HEK293T (cell line): ENCODE measurements at regions not wholly inside any gene's neighbourhood (a gene's known extent, or its start where the extent isn't known, plus 50 kb on each side); places are given as distances from the start of the nearest gene placed in this dataset.

ENCODE experiments used
- CTCF ChIA-PET: fragments of 350-600 bp; formaldehyde crosslinking; extraction: SDS; loops from one replicate; lab custom pipeline; 2021; ENCODE audit warnings: antibody characterized with exemption, inconsistent platforms; lab: Yijun Ruan, JAX
- POLR2A ChIA-PET: fragments of 350-600 bp; formaldehyde crosslinking; extraction: SDS; loops from one replicate; lab custom pipeline; 2020; ENCODE audit warnings: antibody characterized with exemption, inconsistent platforms; lab: Yijun Ruan, JAX
- DNase-seq: peaks from one replicate; pipeline ENCODE4 v3.0.0; 2012; ENCODE audit warnings: mixed read lengths; ENCODE audit errors: extremely low spot score
- ARNT ChIP-seq: fragments of 450-650 bp; IDR thresholded peaks from 2 replicates; pipeline ENCODE4 v1.6.1; 2017; ENCODE audit warnings: mild to moderate bottlenecking
- BHLHE40 ChIP-seq: fragments of 450-650 bp; IDR thresholded peaks from 2 replicates; pipeline ENCODE4 v1.6.1; 2016; ENCODE audit warnings: mild to moderate bottlenecking, moderate library complexity, borderline replicate concordance
- CTBP1 ChIP-seq: fragments of 450-650 bp; IDR thresholded peaks from 2 replicates; pipeline ENCODE4 v1.6.1; 2016; ENCODE audit warnings: borderline replicate concordance
- ELF4 ChIP-seq: fragments of 450-650 bp; IDR thresholded peaks from 2 replicates; pipeline ENCODE4 v1.6.1; 2017; ENCODE audit warnings: antibody characterized with exemption
- FOXA1 ChIP-seq: fragments of 450-650 bp; IDR thresholded peaks from 2 replicates; pipeline ENCODE4 v1.6.1; 2016; ENCODE audit warnings: mild to moderate bottlenecking
- FOXK2 ChIP-seq: fragments of 450-650 bp; IDR thresholded peaks from 2 replicates; pipeline ENCODE4 v1.6.1; 2016; ENCODE audit warnings: mild to moderate bottlenecking
- FOXM1 ChIP-seq: fragments of 450-650 bp; IDR thresholded peaks from 2 replicates; pipeline ENCODE4 v1.6.1; 2017; ENCODE audit warnings: mild to moderate bottlenecking, borderline replicate concordance
- HDGF ChIP-seq: fragments of 450-650 bp; IDR thresholded peaks from 2 replicates; pipeline ENCODE4 v1.6.1; 2017; ENCODE audit warnings: antibody characterized with exemption, borderline replicate concordance
- L3MBTL2 ChIP-seq: fragments of 450-650 bp; conservative IDR thresholded peaks from 2 replicates; pipeline ENCODE4 v1.6.1; 2016; ENCODE audit warnings: mild to moderate bottlenecking
- LEF1 ChIP-seq: fragments of 450-650 bp; IDR thresholded peaks from 2 replicates; pipeline ENCODE4 v1.6.1; 2017; ENCODE audit warnings: mild to moderate bottlenecking, borderline replicate concordance
- NFRKB ChIP-seq: fragments of 450-650 bp; IDR thresholded peaks from 2 replicates; pipeline ENCODE4 v1.6.1; 2016; ENCODE audit warnings: mild to moderate bottlenecking, moderate library complexity
- SP1 ChIP-seq: fragments of 450-650 bp; IDR thresholded peaks from 2 replicates; pipeline ENCODE4 v1.6.1; 2017
- SUZ12 ChIP-seq: fragments of 450-650 bp; IDR thresholded peaks from 2 replicates; pipeline ENCODE4 v1.6.1; 2016; ENCODE audit warnings: mild to moderate bottlenecking
- TARDBP ChIP-seq: fragments of 450-650 bp; IDR thresholded peaks from 2 replicates; pipeline ENCODE4 v1.6.1; 2016
- ZNF384 ChIP-seq: fragments of 450-650 bp; IDR thresholded peaks from 2 replicates; pipeline ENCODE4 v1.6.1; 2016
- TF ChIP-seq, protein P1 (sequence below): fragments of 450-650 bp; IDR thresholded peaks from 2 replicates; pipeline ENCODE4 v1.6.1; 2016

DNA sequence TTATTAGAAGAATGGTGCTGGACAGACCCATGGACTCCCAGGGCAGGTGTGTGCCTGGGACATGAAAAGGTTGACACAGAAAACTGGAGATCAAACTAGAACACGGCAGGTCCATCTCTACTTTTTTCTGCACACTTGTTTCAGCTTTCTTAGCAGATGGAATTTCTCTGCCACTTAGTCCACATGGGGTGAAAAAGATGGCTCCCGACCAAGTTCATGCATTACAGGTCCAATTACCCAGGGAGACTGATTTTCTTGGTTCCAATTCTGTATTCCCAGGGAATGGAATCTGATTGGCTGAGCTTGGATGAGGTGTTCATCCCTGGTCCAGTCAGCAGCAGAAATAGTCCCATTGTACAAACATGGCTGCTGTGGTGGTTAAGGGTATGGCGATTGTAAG is 238.9 kb upstream of the SRRM4 start:
- DNase-seq = no peak
- TF ChIP-seq, protein P1, sequence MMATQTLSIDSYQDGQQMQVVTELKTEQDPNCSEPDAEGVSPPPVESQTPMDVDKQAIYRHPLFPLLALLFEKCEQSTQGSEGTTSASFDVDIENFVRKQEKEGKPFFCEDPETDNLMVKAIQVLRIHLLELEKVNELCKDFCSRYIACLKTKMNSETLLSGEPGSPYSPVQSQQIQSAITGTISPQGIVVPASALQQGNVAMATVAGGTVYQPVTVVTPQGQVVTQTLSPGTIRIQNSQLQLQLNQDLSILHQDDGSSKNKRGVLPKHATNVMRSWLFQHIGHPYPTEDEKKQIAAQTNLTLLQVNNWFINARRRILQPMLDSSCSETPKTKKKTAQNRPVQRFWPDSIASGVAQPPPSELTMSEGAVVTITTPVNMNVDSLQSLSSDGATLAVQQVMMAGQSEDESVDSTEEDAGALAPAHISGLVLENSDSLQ = no peak
- TF ChIP-seq FOXA1 (no peak), LEF1 (no peak), CTBP1 (no peak), ZNF384 (no peak), FOXM1 (no peak)
- POLR2A ChIA-PET = no interaction called here
- CTCF ChIA-PET = no interaction called here

DNA sequence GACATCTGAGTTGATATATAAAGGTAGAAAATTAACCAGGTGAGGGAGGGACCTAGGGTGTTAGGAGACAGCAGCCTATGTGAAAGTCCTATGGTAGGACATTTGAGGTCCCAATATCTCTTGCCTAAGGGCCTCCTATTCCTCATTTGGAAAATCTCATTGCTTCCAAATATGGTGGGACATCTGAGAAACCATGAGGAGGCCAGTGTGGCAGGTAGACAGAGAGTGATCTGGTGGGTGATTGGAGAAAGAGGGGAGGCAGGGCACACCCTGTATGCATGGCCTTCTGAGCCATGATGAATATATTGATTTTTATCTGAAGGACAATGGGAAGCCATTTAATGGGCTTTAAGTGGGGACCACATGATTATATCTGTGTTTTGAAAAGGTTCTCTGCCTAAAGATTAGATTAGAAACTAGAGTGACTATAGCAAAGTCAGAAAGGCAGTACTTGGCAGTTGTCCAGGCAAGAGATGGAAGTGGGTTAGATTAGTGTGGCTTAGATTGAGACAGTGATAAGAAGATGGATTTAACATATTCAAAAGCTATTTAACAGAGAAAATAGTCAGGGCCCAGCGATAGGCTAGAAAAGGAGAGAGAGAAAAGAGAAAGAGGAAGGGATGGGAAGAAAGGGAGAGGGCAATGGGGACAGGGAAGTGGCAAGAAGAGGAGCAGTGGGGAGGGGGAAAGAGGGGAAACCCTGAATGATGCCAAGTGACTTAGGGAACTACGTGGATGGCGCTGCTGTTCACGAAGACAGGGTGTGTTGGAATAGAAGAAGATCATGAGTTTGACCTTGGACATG is 237.2 kb upstream of the SRRM4 start:
- TF ChIP-seq NFRKB (no peak), LEF1 (no peak), HDGF (no peak), FOXM1 (no peak)
- TF ChIP-seq, protein P1 = no peak
- CTCF ChIA-PET = no interaction called here
- POLR2A ChIA-PET = no interaction called here
- DNase-seq = no peak

DNA sequence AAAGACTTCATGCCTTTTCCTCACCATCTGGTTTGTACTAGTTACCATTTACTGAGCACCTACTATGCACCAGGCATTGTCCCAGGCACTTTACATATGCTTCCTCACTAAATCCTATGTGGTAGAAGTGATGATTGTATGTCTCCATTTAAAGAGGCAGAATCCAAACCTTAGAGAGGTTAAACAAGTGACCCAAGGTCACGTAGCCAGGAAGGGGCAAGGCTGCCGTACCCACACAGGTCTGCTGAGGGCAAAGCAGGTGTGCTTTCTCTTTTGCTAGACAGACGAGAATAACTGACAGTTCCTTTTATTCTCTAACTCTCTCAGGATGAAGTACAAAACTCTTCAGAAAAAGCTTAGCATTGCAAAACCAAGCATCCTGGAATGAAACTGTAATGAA is 235.2 kb upstream of the SRRM4 start:
- ChIA-PET CTCF (no interaction called here), POLR2A (no interaction called here)
- DNase-seq = no peak
- TF ChIP-seq LEF1 (no peak), ARNT (no peak), HDGF (no peak), ZNF384 (no peak), FOXM1 (no peak), SUZ12 (no peak), FOXK2 (no peak), ELF4 (no peak), BHLHE40 (no peak), SP1 (no peak), NFRKB (no peak), L3MBTL2 (no peak), CTBP1 (no peak), TARDBP (no peak)
- TF ChIP-seq, protein P1 = no peak

DNA sequence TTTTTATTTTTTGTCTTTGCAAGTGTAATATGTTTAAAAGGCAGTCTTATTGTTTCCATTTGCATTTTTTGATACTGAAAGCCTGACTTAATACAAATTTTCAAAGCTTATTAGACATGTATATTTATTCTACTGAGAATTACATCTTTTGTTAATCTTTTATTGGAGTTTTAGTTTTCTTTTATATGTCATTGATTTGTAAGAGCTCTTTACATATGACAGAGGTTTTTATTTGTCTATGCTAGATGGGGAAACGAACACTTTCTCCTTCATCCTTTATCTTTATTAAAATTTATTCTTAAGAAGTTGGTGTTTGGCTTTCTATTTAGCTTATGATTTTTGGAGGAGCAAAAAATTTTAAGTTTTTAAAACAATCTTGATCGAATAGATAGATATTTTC is 234.4 kb upstream of the SRRM4 start:
- ChIA-PET CTCF (interaction anchor here (0.6 kb wide), 1 partner anchor 304 kb away, joined by 3 read pairs; no protein-coding TSS in a partner anchor), POLR2A (no interaction called here)

DNA sequence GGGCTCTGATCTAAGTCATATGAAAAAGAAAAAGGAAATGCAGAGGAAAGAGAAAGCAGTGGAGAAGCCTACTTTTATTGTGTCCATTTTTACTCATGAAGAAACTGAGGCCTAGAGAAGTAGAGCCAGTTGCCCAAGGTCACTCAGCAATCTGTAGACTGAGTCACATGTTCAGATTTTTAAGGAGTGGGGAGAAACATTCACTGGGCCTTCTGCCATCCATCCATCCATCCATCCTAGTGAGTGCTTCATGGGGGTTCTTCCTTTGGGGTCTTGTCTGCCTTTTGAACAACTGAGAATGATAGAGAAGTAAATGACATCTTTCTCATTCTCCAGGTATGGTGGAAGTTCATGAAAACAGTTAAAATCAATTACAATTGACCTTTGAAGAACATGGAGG is 233.6 kb upstream of the SRRM4 start:
- CTCF ChIA-PET = no interaction called here
- TF ChIP-seq ARNT (no peak), FOXA1 (no peak), ZNF384 (no peak), BHLHE40 (no peak), FOXK2 (no peak), NFRKB (no peak), SUZ12 (no peak), ELF4 (no peak), HDGF (no peak), L3MBTL2 (no peak), SP1 (no peak)
- no peak for DNase-seq
- POLR2A ChIA-PET = no interaction called here

More for the DNA sequence above, 234.4 kb upstream of the SRRM4 start:
- DNase-seq = no peak
- TF ChIP-seq BHLHE40 (no peak), L3MBTL2 (no peak), FOXK2 (no peak), HDGF (no peak), ELF4 (no peak), CTBP1 (no peak), ARNT (no peak), SP1 (no peak), ZNF384 (no peak), FOXA1 (no peak), LEF1 (no peak), NFRKB (no peak), FOXM1 (no peak), TARDBP (no peak), SUZ12 (no peak)
- TF ChIP-seq, protein P1 = no peak
